GM13977 (cell line): ENCODE measurements at regions not wholly inside any gene's neighbourhood (a gene's known extent, or its start where the extent isn't known, plus 50 kb on each side); places are given as distances from the start of the nearest gene placed in this dataset.

Experiments
- DNase-seq: peaks from one replicate; pipeline ENCODE4 v3.0.0; 2012; ENCODE audit warnings: low spot score
- in situ Hi-C: fragments of 300-500 bp; cut with MboI; formaldehyde crosslinking; loops from one replicate; pipeline ENCODE4 v1.12.0; 2022; ENCODE audit warnings: low sequenced_read_pairs, low pct_unique_long_range_greater_than_20kb, mixed read lengths, inconsistent platforms; ENCODE audit not compliant: unreplicated experiment
- TF ChIP-seq, protein P1 (sequence below): IDR thresholded peaks from 2 replicates; pipeline ENCODE4 v1.5.1; 2012; ENCODE audit warnings: mild to moderate bottlenecking, control low read depth; ENCODE audit not compliant: insufficient read depth; ENCODE audit errors: extremely low read depth, missing control alignments

DNA sequence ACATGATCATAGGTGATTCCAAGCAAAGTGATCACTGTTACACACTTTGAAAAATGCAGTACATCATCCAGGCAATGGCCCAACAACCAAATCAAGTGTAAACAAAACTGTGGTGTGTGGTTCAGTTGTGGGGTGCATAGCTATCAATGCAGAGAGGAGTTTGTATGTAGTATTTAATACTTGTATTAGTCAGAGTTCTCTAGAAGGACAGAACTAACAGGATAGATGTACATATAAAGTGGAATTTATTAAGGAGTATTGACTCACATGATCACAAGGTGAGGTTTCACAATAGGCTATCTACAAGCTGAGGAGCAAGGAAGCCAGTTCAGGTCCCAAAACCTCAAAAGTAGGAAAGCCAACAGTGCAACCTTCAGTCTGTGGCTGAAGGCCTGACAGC, 249.3 kb upstream of the HTR2A start:
- no peak for DNase-seq
- in situ Hi-C loops: no loop called here
- TF ChIP-seq, protein P1, sequence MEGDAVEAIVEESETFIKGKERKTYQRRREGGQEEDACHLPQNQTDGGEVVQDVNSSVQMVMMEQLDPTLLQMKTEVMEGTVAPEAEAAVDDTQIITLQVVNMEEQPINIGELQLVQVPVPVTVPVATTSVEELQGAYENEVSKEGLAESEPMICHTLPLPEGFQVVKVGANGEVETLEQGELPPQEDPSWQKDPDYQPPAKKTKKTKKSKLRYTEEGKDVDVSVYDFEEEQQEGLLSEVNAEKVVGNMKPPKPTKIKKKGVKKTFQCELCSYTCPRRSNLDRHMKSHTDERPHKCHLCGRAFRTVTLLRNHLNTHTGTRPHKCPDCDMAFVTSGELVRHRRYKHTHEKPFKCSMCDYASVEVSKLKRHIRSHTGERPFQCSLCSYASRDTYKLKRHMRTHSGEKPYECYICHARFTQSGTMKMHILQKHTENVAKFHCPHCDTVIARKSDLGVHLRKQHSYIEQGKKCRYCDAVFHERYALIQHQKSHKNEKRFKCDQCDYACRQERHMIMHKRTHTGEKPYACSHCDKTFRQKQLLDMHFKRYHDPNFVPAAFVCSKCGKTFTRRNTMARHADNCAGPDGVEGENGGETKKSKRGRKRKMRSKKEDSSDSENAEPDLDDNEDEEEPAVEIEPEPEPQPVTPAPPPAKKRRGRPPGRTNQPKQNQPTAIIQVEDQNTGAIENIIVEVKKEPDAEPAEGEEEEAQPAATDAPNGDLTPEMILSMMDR: no peak

GRCh38 chr13:47144782-47145181, 247.9 kb upstream of the HTR2A start:
- TF ChIP-seq, protein P1: no peak
- in situ Hi-C loops: no loop called here
- DNase-seq: no peak

DNA sequence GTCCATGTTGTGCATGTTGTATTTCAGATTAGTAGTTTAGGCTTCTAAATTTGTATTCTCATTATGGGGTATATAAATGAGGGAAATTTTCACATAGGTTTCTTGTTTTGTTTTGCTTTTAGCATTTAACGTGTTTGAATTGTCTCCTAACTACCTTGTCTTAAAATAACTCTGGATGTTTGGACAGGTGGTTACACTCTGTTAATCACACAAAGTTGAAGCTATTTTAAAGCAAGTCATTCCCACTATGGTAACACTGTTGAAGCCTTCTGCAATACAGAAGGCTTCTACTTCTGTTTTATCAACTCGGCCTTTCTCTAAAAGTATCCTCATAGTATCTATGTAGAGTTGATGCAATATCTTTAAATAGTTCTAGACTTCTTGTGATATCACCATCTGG, 245.3 kb upstream of the HTR2A start:
- DNase-seq: no peak
- TF ChIP-seq, protein P1: no peak
- in situ Hi-C loops: no loop called here

DNA sequence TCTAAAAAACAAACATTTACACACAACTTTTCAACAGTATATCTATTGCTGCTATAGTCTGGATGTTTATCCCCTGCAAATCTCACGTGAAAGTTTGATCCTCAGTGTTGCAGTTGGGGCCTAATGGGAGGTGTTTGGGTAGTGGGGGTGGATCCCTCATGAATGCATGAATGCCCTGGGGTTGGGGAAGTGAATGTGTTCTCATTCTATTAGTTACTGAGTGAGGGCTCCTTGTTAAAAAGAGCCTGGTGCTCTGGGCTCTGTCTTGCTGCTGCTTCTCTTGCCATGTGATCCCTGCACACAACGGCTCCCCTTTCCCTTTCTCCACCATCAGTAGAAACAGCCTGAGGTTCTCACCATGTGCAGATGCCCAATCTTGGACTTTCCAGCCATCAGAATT, 242.7 kb upstream of the HTR2A start:
- TF ChIP-seq, protein P1: no peak
- in situ Hi-C loops: no loop called here
- DNase-seq: no peak

- TF ChIP-seq, protein P1: no peak
- in situ Hi-C loops: no loop called here
- no peak for DNase-seq
Observed at GRCh38 chr13:47136504-47136941, 239.7 kb upstream of the HTR2A start.

GRCh38 chr13:47135800-47136503, 239.1 kb upstream of the HTR2A start:
- DNase-seq: no peak
- in situ Hi-C loops: no loop called here
- TF ChIP-seq, protein P1: no peak

DNA sequence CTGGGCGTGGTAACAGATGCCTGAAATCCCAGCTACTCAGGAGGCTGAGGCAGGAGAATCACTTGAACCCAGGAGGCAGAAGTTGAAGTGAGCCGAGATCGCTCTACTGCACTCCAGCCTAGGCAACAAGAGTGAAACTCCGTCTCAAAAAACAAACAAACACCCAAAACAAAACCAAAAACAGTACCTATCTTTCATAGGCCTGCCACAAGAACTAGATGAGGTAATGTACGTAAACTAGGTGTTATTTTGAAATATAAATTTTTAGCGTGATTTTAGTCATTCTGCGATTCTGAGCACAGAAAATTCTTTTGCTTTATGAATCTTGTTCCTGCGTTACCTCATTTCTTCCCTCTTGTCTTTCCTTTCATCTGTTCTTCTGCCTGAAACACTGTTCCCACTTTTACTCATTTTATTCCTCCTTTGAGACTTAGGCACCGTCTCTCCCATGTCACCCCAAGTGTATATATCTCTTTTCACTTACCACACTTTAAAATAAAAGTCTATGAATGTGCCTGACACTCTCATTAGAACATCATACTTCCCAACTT, 238.2 kb upstream of the HTR2A start:
- in situ Hi-C loops: no loop called here
- TF ChIP-seq, protein P1: no peak
- DNase-seq: no peak
